Suprapubic skin (tissue), 4 donors: ENCODE measurements at regions not wholly inside any gene's neighbourhood (a gene's known extent, or its start where the extent isn't known, plus 50 kb on each side); places are given as distances from the start of the nearest gene placed in this dataset.

Source experiments
- EP300 ChIP-seq: sonication (generic); formaldehyde crosslinking; IDR thresholded peaks from one replicate; pipeline ENCODE4 v1.6.1; 2017; ENCODE audit warnings: antibody characterized with exemption
- POLR2A ChIP-seq, 2 donors: fragments of 450-650 bp; IDR thresholded peaks; one replicate each; pipeline ENCODE4 v1.6.1; 2017; ENCODE audit warnings: antibody characterized with exemption in 2 of 2, mild to moderate bottlenecking in 2 of 2, moderate library complexity in 2 of 2
- POLR2AphosphoS5 ChIP-seq, 3 donors: sonication (generic); formaldehyde crosslinking; IDR thresholded peaks; one replicate each; pipeline ENCODE4 v1.6.1; 2017; ENCODE audit warnings: antibody characterized with exemption in 3 of 3
- TF ChIP-seq, protein P1 (sequence below), 2 donors: fragments of 200-600 bp in 1 of 2; fragments of 450-650 bp in 1 of 2; sonication (generic) in 1 of 2; IDR thresholded peaks; one replicate each; pipeline ENCODE4 v1.5.1; 2016 to 2019; ENCODE audit warnings: antibody characterized with exemption in 2 of 2, mild to moderate bottlenecking in 1 of 2, moderate library complexity in 1 of 2

DNA sequence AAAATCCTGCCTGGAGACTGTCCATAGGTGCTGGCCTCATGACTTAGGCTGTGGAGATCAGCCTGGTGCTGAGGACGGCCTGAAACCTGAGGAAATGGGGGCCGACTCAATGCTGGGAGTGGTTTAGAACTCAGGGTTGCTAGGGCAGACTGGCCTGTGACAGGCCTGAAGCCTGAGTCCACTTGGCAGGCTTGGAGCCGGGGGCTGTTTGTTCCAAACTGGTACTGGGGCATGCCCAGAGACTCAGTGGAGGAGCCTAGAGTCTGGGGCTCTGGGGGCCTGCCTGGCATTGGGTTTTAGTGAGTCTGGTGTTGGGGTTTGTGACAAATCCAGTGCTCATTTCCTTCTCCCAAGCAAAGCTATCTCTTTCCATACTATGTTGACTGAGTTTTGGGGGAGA, 489.7 kb upstream of the CNKSR2 start:
- TF ChIP-seq POLR2AphosphoS5 (IDR thresholded peaks at IDR 0.05) = no peak
- no peak for TF ChIP-seq POLR2A (IDR thresholded peaks at IDR 0.05)
- TF ChIP-seq, protein P1, sequence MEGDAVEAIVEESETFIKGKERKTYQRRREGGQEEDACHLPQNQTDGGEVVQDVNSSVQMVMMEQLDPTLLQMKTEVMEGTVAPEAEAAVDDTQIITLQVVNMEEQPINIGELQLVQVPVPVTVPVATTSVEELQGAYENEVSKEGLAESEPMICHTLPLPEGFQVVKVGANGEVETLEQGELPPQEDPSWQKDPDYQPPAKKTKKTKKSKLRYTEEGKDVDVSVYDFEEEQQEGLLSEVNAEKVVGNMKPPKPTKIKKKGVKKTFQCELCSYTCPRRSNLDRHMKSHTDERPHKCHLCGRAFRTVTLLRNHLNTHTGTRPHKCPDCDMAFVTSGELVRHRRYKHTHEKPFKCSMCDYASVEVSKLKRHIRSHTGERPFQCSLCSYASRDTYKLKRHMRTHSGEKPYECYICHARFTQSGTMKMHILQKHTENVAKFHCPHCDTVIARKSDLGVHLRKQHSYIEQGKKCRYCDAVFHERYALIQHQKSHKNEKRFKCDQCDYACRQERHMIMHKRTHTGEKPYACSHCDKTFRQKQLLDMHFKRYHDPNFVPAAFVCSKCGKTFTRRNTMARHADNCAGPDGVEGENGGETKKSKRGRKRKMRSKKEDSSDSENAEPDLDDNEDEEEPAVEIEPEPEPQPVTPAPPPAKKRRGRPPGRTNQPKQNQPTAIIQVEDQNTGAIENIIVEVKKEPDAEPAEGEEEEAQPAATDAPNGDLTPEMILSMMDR (IDR thresholded peaks at IDR 0.05) = no peak
- no peak for TF ChIP-seq EP300
